ENCODE measurements at regions not wholly inside any gene's neighbourhood (a gene's known extent, or its start where the extent isn't known, plus 50 kb on each side); places are given as distances from the start of the nearest gene placed in this dataset.

DNA sequence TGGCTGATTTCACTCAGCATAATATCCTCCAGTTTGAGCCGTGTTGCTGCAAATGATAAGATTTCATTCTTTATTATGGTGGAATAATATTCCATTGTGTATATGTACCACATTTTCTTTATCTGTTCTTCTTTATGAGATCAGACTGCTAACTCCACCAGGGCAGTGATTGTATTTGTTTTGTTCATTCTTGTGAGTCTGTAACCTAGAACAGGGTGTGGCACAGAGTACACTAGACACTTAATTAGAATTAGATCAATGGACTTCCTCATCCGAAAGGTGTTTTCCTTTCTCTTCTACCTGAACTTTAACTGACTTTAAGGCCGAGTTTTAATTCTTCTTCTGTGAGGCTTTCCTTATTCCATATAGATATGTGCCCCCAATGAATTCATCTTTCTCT is 551.0 kb downstream of the SNAPC1 start:
- H3K36me3 Mint-ChIP-seq (ENCODE audit: unreplicated experiment) = no peaks in the 10 kb centered on the region
- no peak overlapping the region for H3K4me3 Mint-ChIP-seq (ENCODE audit: unreplicated experiment)
- H3K4me1 Mint-ChIP-seq (ENCODE audit: unreplicated experiment) = no peaks in the 10 kb centered on the region
- no peak for DNase-seq (ENCODE audit: extremely low spot score, unreplicated experiment)
- no peak overlapping the region for H3K27ac Mint-ChIP-seq (ENCODE audit: unreplicated experiment)
- no peaks in the 10 kb centered on the region for H3K9me3 Mint-ChIP-seq (ENCODE audit: unreplicated experiment)
- TF ChIP-seq, protein P1, sequence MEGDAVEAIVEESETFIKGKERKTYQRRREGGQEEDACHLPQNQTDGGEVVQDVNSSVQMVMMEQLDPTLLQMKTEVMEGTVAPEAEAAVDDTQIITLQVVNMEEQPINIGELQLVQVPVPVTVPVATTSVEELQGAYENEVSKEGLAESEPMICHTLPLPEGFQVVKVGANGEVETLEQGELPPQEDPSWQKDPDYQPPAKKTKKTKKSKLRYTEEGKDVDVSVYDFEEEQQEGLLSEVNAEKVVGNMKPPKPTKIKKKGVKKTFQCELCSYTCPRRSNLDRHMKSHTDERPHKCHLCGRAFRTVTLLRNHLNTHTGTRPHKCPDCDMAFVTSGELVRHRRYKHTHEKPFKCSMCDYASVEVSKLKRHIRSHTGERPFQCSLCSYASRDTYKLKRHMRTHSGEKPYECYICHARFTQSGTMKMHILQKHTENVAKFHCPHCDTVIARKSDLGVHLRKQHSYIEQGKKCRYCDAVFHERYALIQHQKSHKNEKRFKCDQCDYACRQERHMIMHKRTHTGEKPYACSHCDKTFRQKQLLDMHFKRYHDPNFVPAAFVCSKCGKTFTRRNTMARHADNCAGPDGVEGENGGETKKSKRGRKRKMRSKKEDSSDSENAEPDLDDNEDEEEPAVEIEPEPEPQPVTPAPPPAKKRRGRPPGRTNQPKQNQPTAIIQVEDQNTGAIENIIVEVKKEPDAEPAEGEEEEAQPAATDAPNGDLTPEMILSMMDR (IDR thresholded peaks at IDR 0.05) = no peak
- H3K27me3 Mint-ChIP-seq (ENCODE audit: unreplicated experiment) = peaks cover 2% of the 10 kb centered on the region

GRCh38 chr14:62314221-62314620 is 552.0 kb downstream of the SNAPC1 start:
- TF ChIP-seq, protein P1 (IDR thresholded peaks at IDR 0.05) = no peak
- Mint-ChIP-seq H3K36me3 (ENCODE audit: unreplicated experiment) (no peaks in the 10 kb centered on the region), H3K27ac (ENCODE audit: unreplicated experiment) (no peak overlapping the region), H3K9me3 (ENCODE audit: unreplicated experiment) (no peaks in the 10 kb centered on the region), H3K27me3 (ENCODE audit: unreplicated experiment) (peaks cover 3% of the 10 kb centered on the region), H3K4me3 (ENCODE audit: unreplicated experiment) (no peak overlapping the region), H3K4me1 (ENCODE audit: unreplicated experiment) (no peaks in the 10 kb centered on the region)
- DNase-seq (ENCODE audit: extremely low spot score, unreplicated experiment) = no peak

- Mint-ChIP-seq H3K27me3 (ENCODE audit: unreplicated experiment) (peaks cover 8% of the 10 kb centered on the region), H3K36me3 (ENCODE audit: unreplicated experiment) (no peaks in the 10 kb centered on the region), H3K27ac (ENCODE audit: unreplicated experiment) (no peak overlapping the region), H3K4me1 (ENCODE audit: unreplicated experiment) (no peaks in the 10 kb centered on the region), H3K9me3 (ENCODE audit: unreplicated experiment) (no peaks in the 10 kb centered on the region), H3K4me3 (ENCODE audit: unreplicated experiment) (no peak overlapping the region)
- no peak for DNase-seq (ENCODE audit: extremely low spot score, unreplicated experiment)
- TF ChIP-seq, protein P1 (IDR thresholded peaks at IDR 0.05) = no peak
Measured at GRCh38 chr14:62314871-62315270, 552.7 kb downstream of the SNAPC1 start.

DNA sequence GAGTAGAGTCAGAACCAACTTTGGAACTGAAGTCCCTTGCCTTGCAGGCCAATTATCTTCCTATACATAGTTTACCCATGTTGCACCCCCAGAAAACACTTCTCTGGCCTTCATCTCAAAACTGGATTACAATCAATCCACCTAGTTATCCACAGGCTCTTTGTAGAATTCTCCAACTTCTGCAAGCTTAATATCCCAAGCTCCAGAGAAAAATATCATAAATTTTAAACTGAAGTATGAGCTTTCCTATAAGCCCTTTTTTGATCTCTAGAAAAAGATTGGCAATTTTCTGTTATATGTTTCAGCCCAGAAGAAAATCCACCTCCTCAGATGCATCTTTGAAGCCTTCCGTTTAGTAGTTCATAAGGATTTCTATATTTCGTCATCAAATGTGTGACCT is 553.4 kb downstream of the SNAPC1 start:
- no peak for DNase-seq (ENCODE audit: extremely low spot score, unreplicated experiment)
- H3K4me1 Mint-ChIP-seq (ENCODE audit: unreplicated experiment) = no peaks in the 10 kb centered on the region
- no peak overlapping the region for H3K27ac Mint-ChIP-seq (ENCODE audit: unreplicated experiment)
- TF ChIP-seq, protein P1 (IDR thresholded peaks at IDR 0.05) = no peak
- peaks cover 9% of the 10 kb centered on the region for H3K27me3 Mint-ChIP-seq (ENCODE audit: unreplicated experiment)
- no peak overlapping the region for H3K4me3 Mint-ChIP-seq (ENCODE audit: unreplicated experiment)
- no peaks in the 10 kb centered on the region for H3K9me3 Mint-ChIP-seq (ENCODE audit: unreplicated experiment)
- H3K36me3 Mint-ChIP-seq (ENCODE audit: unreplicated experiment) = no peaks in the 10 kb centered on the region

DNA sequence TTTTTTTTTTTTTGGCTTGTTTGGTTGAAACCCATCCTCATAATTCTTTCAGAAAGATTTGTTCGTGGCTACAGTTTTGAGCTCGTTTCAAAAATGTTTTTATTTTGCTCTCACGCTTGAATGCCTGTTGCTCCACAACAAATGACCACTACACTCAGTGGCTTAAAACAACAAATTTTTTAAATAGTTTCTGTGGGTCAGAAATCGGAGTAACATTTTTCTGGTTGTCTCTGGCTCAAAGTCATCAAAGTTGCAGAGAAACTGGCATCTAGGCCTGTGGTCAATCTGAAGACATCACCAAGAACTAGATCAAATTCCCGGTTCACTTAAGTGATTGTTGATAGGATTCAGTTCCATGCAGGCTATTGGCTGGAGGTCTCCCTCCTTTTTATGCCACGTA is 560.0 kb downstream of the SNAPC1 start:
- peaks cover 8% of the 10 kb centered on the region for H3K9me3 Mint-ChIP-seq (ENCODE audit: unreplicated experiment)
- no peak for DNase-seq (ENCODE audit: extremely low spot score, unreplicated experiment)
- peaks cover 7% of the 10 kb centered on the region for H3K27me3 Mint-ChIP-seq (ENCODE audit: unreplicated experiment)
- H3K36me3 Mint-ChIP-seq (ENCODE audit: unreplicated experiment) = no peaks in the 10 kb centered on the region
- H3K27ac Mint-ChIP-seq (ENCODE audit: unreplicated experiment) = no peak overlapping the region
- H3K4me1 Mint-ChIP-seq (ENCODE audit: unreplicated experiment) = no peaks in the 10 kb centered on the region
- TF ChIP-seq, protein P1 (IDR thresholded peaks at IDR 0.05) = no peak
- H3K4me3 Mint-ChIP-seq (ENCODE audit: unreplicated experiment) = no peak overlapping the region
